HCT116 (cell line): ENCODE measurements at regions not wholly inside any gene's neighbourhood (a gene's known extent, or its start where the extent isn't known, plus 50 kb on each side); places are given as distances from the start of the nearest gene placed in this dataset.

Experiments
- ATAC-seq: fragments of 200-7000 bp; cut with Tn5 transposase; 2 replicates; pipeline ENCODE4 v1.9.1; 2020; ENCODE audit warnings: mild to moderate bottlenecking, moderate library complexity
- BruUV-seq: library from RNA; stranded (reverse); fragments of 400-500 nt; replicated peaks from 2 replicates; lab custom pipeline; 2021; lab: Mats Ljungman, UMichigan
- CTCF ChIA-PET: fragments of 300-600 bp; sonication (Branson Sonifier 250); formaldehyde crosslinking; loops from one replicate; lab custom pipeline; 2021; ENCODE audit warnings: antibody characterized with exemption; lab: Charles Lee
- POLR2A ChIA-PET: fragments of 300-600, 350-600 bp; sonication (Branson Sonifier 250); formaldehyde crosslinking; loops from one replicate; lab custom pipeline; 2021; ENCODE audit warnings: antibody characterized with exemption; lab: Charles Lee
- RAD21 ChIA-PET, 2 experiments: fragments of 300-600 bp; sonication (Branson Sonifier 250); formaldehyde crosslinking; loops; one replicate each; lab custom pipeline; 2023; ENCODE audit warnings: low total read pairs in 2 of 2; ENCODE audit not compliant: uncharacterized antibody in 2 of 2, unreplicated experiment in 2 of 2, low non-redundant PET in 1 of 2; lab: Charles Lee
- DNase-seq: peaks from one replicate; pipeline ENCODE4 v3.0.0-alpha.2; 2010; ENCODE audit warnings: low read depth, low spot score
- H2AFZ ChIP-seq: fragments of 200-600 bp; shearing (Covaris generic), sonication (generic); 2 replicates; pipeline ENCODE4 v1.6.1; 2017; ENCODE audit warnings: low read depth, mixed run types, mixed read lengths, antibody characterized with exemption, low read length; ENCODE audit not compliant: poor library complexity, severe bottlenecking
- H3K27ac ChIP-seq: 2 replicates; pipeline ENCODE4 v1.5.1; 2012; ENCODE audit warnings: low read depth, low read length
- H3K27me3 ChIP-seq: fragments of 200-600 bp; sonication (generic); 2 replicates; pipeline ENCODE4 v1.6.1; 2016; ENCODE audit warnings: mixed run types, low read length, mixed read lengths; ENCODE audit not compliant: insufficient read depth
- H3K36me3 ChIP-seq, 2 experiments: fragments of 200-500 bp in 1 of 2; fragments of 200-600 bp in 1 of 2; sonication (Bioruptor generic) in 1 of 2; sonication (generic) in 1 of 2; 2 replicates each; pipeline versions ENCODE4 v1.5.1 to v1.6.1; 2014 to 2016; ENCODE audit warnings: low read length in 2 of 2, inconsistent platforms in 1 of 2, mixed read lengths in 1 of 2, mixed run types in 1 of 2; ENCODE audit not compliant: insufficient read depth in 2 of 2, control insufficient read depth in 1 of 2
- H3K4me1 ChIP-seq, 2 experiments: fragments of 200-600 bp in 1 of 2; sonication (generic) in 1 of 2; 2 replicates each; pipeline versions ENCODE4 v1.5.1 to v1.6.1; 2012 to 2017; ENCODE audit warnings: low read length in 2 of 2, inconsistent platforms in 1 of 2, mild to moderate bottlenecking in 1 of 2, mixed read lengths in 1 of 2, mixed run types in 1 of 2, moderate library complexity in 1 of 2; ENCODE audit not compliant: insufficient read depth in 2 of 2, control insufficient read depth in 1 of 2
- H3K4me2 ChIP-seq: fragments of 200-600 bp; sonication (generic); 2 replicates; pipeline ENCODE4 v1.6.1; 2017; ENCODE audit warnings: mixed run types, low read length, mixed read lengths
- H3K4me3 ChIP-seq, 2 experiments: fragments of 200-600 bp in 1 of 2; sonication (generic) in 1 of 2; replicated peaks in 1 of 2; 2 replicates each; pipeline ENCODE4 v1.5.1; 2011 to 2016; ENCODE audit warnings: low read length in 2 of 2, control low read depth in 1 of 2, low read depth in 1 of 2, mild to moderate bottlenecking in 1 of 2, mixed read lengths in 1 of 2, mixed run types in 1 of 2
- H3K79me2 ChIP-seq: fragments of 200-600 bp; sonication (generic); 2 replicates; pipeline ENCODE4 v1.6.1; 2017; ENCODE audit warnings: mild to moderate bottlenecking, mixed run types, low read length, moderate library complexity, mixed read lengths; ENCODE audit not compliant: insufficient read depth
- H3K9ac ChIP-seq: fragments of 200-600 bp; sonication (generic); 2 replicates; pipeline ENCODE4 v1.6.1; 2016; ENCODE audit warnings: low read length, mixed read lengths
- H3K9me2 ChIP-seq: fragments of 200-600 bp; sonication (generic), shearing (Covaris generic); 2 replicates; pipeline ENCODE4 v1.6.1; 2017; ENCODE audit warnings: mixed run types, mild to moderate bottlenecking, moderate library complexity; ENCODE audit not compliant: insufficient read depth
- H3K9me3 ChIP-seq, 2 experiments: fragments of 200-500 bp in 1 of 2; fragments of 200-600 bp in 1 of 2; sonication (Bioruptor generic) in 1 of 2; sonication (generic) in 1 of 2; 2 replicates each; pipeline ENCODE4 v1.6.1; 2014 to 2017; ENCODE audit warnings: low read length in 2 of 2, mixed read lengths in 2 of 2, inconsistent platforms in 1 of 2, low read depth in 1 of 2, mild to moderate bottlenecking in 1 of 2, mixed run types in 1 of 2, moderate library complexity in 1 of 2; ENCODE audit not compliant: control insufficient read depth in 1 of 2, insufficient read depth in 1 of 2
- H4K20me1 ChIP-seq: fragments of 200-600 bp; sonication (generic), shearing (Covaris generic); 2 replicates; pipeline ENCODE4 v1.6.1; 2017; ENCODE audit warnings: mixed run types, mild to moderate bottlenecking, moderate library complexity; ENCODE audit not compliant: insufficient read depth
- CBX3 ChIP-seq: IDR thresholded peaks from 2 replicates; pipeline ENCODE4 v1.6.1; 2012; ENCODE audit warnings: low read depth
- EGR1 ChIP-seq: IDR thresholded peaks from 2 replicates; pipeline ENCODE4 v1.6.1; 2012; ENCODE audit warnings: low read depth
- EZH2 ChIP-seq: fragments of 200-600 bp; sonication (generic); IDR thresholded peaks from 2 replicates; pipeline ENCODE4 v1.6.1; 2017; ENCODE audit warnings: antibody characterized with exemption, mixed run types
- EZH2phosphoT487 ChIP-seq: fragments of 200-600 bp; IDR thresholded peaks from 2 replicates; pipeline ENCODE4 v1.6.1; 2018; ENCODE audit warnings: antibody characterized with exemption, borderline replicate concordance
- FOSL1 ChIP-seq: IDR thresholded peaks from 2 replicates; pipeline ENCODE4 v1.6.1; 2012; ENCODE audit warnings: low read depth
- JUND ChIP-seq: IDR thresholded peaks from 2 replicates; pipeline ENCODE4 v1.6.1; 2012
- POLR2A ChIP-seq: IDR thresholded peaks from 2 replicates; pipeline ENCODE4 v1.7.0; 2011; ENCODE audit warnings: borderline replicate concordance; ENCODE audit not compliant: insufficient read depth, insufficient read length; ENCODE audit errors: extremely low read depth
- RAD21 ChIP-seq: IDR thresholded peaks from 2 replicates; pipeline ENCODE4 v1.6.1; 2012; ENCODE audit warnings: low read depth, mild to moderate bottlenecking
- SP1 ChIP-seq: IDR thresholded peaks from 2 replicates; pipeline ENCODE4 v1.6.1; 2012; ENCODE audit warnings: low read depth
- SRF ChIP-seq: IDR thresholded peaks from 2 replicates; pipeline ENCODE4 v1.6.1; 2012; ENCODE audit warnings: low read depth
- TCF7L2 ChIP-seq: IDR thresholded peaks from 2 replicates; pipeline ENCODE4 v1.7.0; 2011; ENCODE audit warnings: borderline replicate concordance, inconsistent platforms; ENCODE audit not compliant: insufficient read depth, insufficient read length; ENCODE audit errors: extremely low read depth
- YY1 ChIP-seq: IDR thresholded peaks from 2 replicates; pipeline ENCODE4 v1.6.1; 2011; ENCODE audit warnings: low read length, low read depth, moderate library complexity, mild to moderate bottlenecking; ENCODE audit not compliant: insufficient replicate concordance; ENCODE audit errors: extremely low read depth
- ZFX ChIP-seq: fragments of 450-650 bp; IDR thresholded peaks from 2 replicates; pipeline ENCODE4 v1.6.1; 2017
- ZNF274 ChIP-seq: fragments of 200-500 bp; sonication (Bioruptor generic); IDR thresholded peaks from 2 replicates; pipeline ENCODE4 v1.6.1; 2014; ENCODE audit warnings: mild to moderate bottlenecking, low read depth, low read length, inconsistent platforms
- intact Hi-C: fragments of 100-400 bp; cut with micrococcal nuclease; formaldehyde crosslinking; loops from 2 replicates; pipeline ENCODE4 v1.10.0; 2022
- TF ChIP-seq, protein P1 (sequence below): IDR thresholded peaks from 2 replicates; pipeline ENCODE4 v1.6.1; 2012
- TF ChIP-seq, protein P2 (sequence below), 3 experiments: fragments of 200-600 bp in 1 of 3; sonication (generic) in 1 of 3; IDR thresholded peaks in 2 of 3; conservative IDR thresholded peaks in 1 of 3; 2 replicates each; pipeline ENCODE4 v1.5.1; 2012 to 2017; ENCODE audit warnings: low read depth in 2 of 3, low read length in 2 of 3, antibody characterized with exemption in 1 of 3, borderline replicate concordance in 1 of 3, control low read depth in 1 of 3, mild to moderate bottlenecking in 1 of 3, mixed read lengths in 1 of 3, mixed run types in 1 of 3, moderate library complexity in 1 of 3; ENCODE audit not compliant: insufficient read depth in 1 of 3
- TF ChIP-seq, protein P3 (sequence below): IDR thresholded peaks from 2 replicates; pipeline ENCODE4 v1.6.1; 2012
- TF ChIP-seq, protein P4 (sequence below): IDR thresholded peaks from 2 replicates; pipeline ENCODE4 v1.6.1; 2012; ENCODE audit warnings: low read depth

DNA sequence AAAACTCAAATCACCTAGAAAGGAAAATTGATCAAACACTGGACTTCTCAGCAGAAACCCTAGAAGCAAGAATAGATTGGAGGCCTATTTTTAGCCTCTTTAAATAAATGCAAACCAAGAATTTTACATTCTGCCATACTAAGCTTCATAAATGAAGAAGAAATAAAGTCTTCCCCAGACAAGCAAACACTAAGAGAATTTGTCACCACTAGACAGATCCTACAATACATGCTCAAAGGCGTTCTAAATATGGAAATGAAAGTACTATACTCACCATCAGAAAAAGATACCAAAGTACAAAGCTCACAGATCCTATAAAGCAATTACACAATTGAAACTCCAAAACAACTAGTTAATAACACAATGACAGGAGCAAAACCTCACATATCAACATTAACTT, 578.1 kb downstream of the UQCRFS1 start:
- Histone ChIP-seq H3K9ac (no peak overlapping the region), H3K9me3 (peaks cover 16 to 43% of the 10 kb centered on the region in 2 experiments; a peak in 2 of 4 replicates), H3K4me1 (no peaks in the 10 kb centered on the region), H3K27me3 (no peaks in the 10 kb centered on the region), H2AFZ (no peak overlapping the region), H3K9me2 (no peaks in the 10 kb centered on the region), H3K79me2 (no peaks in the 10 kb centered on the region), H3K4me2 (no peak overlapping the region), H3K36me3 (no peaks in the 10 kb centered on the region), H4K20me1 (no peaks in the 10 kb centered on the region), H3K27ac (no peak overlapping the region), H3K4me3 (no peak overlapping the region)
- CTCF ChIA-PET, result no interaction called here
- POLR2A ChIA-PET, result no interaction called here
- DNase-seq (no peak), ATAC-seq (no peak)
- no peak for TF ChIP-seq TCF7L2
- TF ChIP-seq, protein P1, sequence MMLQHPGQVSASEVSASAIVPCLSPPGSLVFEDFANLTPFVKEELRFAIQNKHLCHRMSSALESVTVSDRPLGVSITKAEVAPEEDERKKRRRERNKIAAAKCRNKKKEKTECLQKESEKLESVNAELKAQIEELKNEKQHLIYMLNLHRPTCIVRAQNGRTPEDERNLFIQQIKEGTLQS, result no peak
- no peak for TF ChIP-seq SRF
- no peak for TF ChIP-seq EZH2phosphoT487
- TF ChIP-seq JUND, result no peak
- TF ChIP-seq, protein P2, sequence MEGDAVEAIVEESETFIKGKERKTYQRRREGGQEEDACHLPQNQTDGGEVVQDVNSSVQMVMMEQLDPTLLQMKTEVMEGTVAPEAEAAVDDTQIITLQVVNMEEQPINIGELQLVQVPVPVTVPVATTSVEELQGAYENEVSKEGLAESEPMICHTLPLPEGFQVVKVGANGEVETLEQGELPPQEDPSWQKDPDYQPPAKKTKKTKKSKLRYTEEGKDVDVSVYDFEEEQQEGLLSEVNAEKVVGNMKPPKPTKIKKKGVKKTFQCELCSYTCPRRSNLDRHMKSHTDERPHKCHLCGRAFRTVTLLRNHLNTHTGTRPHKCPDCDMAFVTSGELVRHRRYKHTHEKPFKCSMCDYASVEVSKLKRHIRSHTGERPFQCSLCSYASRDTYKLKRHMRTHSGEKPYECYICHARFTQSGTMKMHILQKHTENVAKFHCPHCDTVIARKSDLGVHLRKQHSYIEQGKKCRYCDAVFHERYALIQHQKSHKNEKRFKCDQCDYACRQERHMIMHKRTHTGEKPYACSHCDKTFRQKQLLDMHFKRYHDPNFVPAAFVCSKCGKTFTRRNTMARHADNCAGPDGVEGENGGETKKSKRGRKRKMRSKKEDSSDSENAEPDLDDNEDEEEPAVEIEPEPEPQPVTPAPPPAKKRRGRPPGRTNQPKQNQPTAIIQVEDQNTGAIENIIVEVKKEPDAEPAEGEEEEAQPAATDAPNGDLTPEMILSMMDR (IDR thresholded peaks at IDR 0.05 in 2 of 3, conservative IDR thresholded peaks at IDR 0.05 in 1 of 3; ENCODE audit: borderline replicate concordance in 1 of 3, insufficient read depth in 1 of 3, low read depth in 2 of 3, low read length in 2 of 3), result no peak
- no peak for TF ChIP-seq SP1
- TF ChIP-seq CBX3, result no peak
- TF ChIP-seq RAD21, result no peak
- TF ChIP-seq, protein P3, sequence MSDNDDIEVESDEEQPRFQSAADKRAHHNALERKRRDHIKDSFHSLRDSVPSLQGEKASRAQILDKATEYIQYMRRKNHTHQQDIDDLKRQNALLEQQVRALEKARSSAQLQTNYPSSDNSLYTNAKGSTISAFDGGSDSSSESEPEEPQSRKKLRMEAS, result no peak
- TF ChIP-seq EZH2, result no peak
- TF ChIP-seq ZFX, result no peak
- TF ChIP-seq FOSL1, result no peak
- no peak for TF ChIP-seq POLR2A
- TF ChIP-seq, protein P4, sequence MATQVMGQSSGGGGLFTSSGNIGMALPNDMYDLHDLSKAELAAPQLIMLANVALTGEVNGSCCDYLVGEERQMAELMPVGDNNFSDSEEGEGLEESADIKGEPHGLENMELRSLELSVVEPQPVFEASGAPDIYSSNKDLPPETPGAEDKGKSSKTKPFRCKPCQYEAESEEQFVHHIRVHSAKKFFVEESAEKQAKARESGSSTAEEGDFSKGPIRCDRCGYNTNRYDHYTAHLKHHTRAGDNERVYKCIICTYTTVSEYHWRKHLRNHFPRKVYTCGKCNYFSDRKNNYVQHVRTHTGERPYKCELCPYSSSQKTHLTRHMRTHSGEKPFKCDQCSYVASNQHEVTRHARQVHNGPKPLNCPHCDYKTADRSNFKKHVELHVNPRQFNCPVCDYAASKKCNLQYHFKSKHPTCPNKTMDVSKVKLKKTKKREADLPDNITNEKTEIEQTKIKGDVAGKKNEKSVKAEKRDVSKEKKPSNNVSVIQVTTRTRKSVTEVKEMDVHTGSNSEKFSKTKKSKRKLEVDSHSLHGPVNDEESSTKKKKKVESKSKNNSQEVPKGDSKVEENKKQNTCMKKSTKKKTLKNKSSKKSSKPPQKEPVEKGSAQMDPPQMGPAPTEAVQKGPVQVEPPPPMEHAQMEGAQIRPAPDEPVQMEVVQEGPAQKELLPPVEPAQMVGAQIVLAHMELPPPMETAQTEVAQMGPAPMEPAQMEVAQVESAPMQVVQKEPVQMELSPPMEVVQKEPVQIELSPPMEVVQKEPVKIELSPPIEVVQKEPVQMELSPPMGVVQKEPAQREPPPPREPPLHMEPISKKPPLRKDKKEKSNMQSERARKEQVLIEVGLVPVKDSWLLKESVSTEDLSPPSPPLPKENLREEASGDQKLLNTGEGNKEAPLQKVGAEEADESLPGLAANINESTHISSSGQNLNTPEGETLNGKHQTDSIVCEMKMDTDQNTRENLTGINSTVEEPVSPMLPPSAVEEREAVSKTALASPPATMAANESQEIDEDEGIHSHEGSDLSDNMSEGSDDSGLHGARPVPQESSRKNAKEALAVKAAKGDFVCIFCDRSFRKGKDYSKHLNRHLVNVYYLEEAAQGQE, result no peak
- TF ChIP-seq YY1, result no peak
- no peak for TF ChIP-seq ZNF274
- no peak for TF ChIP-seq EGR1
- intact Hi-C loops, result no loop called here
- RAD21 ChIA-PET, result no interaction called here
- BruUV-seq, result no TSS peak
